ENCODE measurements at regions not wholly inside any gene's neighbourhood (a gene's known extent, or its start where the extent isn't known, plus 50 kb on each side); places are given as distances from the start of the nearest gene placed in this dataset.

GRCh38 chr10:78624791-78625190 lies 444.0 kb upstream of the ZMIZ1 start:
- TF ChIP-seq CTCF (IDR thresholded peaks at IDR 0.05 in 4 of 5, conservative IDR thresholded peaks at IDR 0.05 in 1 of 5) (no peak), POLR2A (IDR thresholded peaks at IDR 0.05) (no peak)

Data from gastrocnemius medialis (tissue), 4 donors.